Brain microvascular endothelial cell (primary cell): ENCODE measurements at regions not wholly inside any gene's neighbourhood (a gene's known extent, or its start where the extent isn't known, plus 50 kb on each side); places are given as distances from the start of the nearest gene placed in this dataset.

Experiments
- DNase-seq: peaks from one replicate; pipeline ENCODE4 v3.0.0-alpha.2; 2020
- H3K27ac ChIP-seq: fragments of 250-450 bp; sonication (Bioruptor Pico); 2 replicates; pipeline ENCODE4 v1.5.1; 2020; ENCODE audit warnings: mild to moderate bottlenecking, moderate library complexity
- H3K27me3 ChIP-seq: fragments of 250-450 bp; sonication (Bioruptor Pico); replicated peaks from 2 replicates; pipeline ENCODE4 v1.5.1; 2020; ENCODE audit warnings: mild to moderate bottlenecking
- H3K36me3 ChIP-seq: fragments of 250-450 bp; sonication (Bioruptor Pico); replicated peaks from 2 replicates; pipeline ENCODE4 v1.5.1; 2020; ENCODE audit warnings: mild to moderate bottlenecking
- H3K4me3 ChIP-seq: 2 replicates; pipeline ENCODE4 v1.5.1; 2011; ENCODE audit warnings: low read depth, mild to moderate bottlenecking, control low read depth, low read length, moderate library complexity
- in situ Hi-C: cut with HindIII; loops from 2 replicates; pipeline ENCODE4 v1.10.0; 2017; ENCODE audit warnings: low sequenced_read_pairs, low pct_ligation_motif_present
- TF ChIP-seq, protein P1 (sequence below): IDR thresholded peaks from 2 replicates; pipeline ENCODE4 v1.5.1; 2011; ENCODE audit warnings: low read depth, mild to moderate bottlenecking, moderate library complexity, low read length, control low read depth, inconsistent platforms; ENCODE audit errors: missing control alignments

DNA sequence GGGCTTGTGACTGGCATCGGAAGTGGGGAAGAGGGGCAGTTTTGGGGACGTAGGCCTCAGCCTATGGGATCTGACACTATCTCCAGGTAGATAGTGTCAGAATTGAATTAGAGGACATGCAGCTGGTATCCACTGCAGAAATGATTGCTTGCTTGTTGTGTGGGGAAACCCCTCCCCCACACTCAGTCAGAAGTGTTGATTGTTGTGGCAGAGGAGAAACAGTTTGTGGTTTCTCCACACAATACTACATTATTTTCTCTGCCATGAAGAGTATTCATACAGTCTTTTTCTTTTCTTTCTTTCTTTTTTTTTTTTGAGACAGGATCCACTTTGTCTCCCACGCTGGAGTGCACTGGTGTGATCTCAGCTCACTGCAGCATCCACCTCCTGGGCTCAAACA is 113.9 kb downstream of the ARRDC3 start:
- no peak for DNase-seq
- TF ChIP-seq, protein P1, sequence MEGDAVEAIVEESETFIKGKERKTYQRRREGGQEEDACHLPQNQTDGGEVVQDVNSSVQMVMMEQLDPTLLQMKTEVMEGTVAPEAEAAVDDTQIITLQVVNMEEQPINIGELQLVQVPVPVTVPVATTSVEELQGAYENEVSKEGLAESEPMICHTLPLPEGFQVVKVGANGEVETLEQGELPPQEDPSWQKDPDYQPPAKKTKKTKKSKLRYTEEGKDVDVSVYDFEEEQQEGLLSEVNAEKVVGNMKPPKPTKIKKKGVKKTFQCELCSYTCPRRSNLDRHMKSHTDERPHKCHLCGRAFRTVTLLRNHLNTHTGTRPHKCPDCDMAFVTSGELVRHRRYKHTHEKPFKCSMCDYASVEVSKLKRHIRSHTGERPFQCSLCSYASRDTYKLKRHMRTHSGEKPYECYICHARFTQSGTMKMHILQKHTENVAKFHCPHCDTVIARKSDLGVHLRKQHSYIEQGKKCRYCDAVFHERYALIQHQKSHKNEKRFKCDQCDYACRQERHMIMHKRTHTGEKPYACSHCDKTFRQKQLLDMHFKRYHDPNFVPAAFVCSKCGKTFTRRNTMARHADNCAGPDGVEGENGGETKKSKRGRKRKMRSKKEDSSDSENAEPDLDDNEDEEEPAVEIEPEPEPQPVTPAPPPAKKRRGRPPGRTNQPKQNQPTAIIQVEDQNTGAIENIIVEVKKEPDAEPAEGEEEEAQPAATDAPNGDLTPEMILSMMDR: no peak
- no peak overlapping the region for H3K4me3 ChIP-seq

DNA sequence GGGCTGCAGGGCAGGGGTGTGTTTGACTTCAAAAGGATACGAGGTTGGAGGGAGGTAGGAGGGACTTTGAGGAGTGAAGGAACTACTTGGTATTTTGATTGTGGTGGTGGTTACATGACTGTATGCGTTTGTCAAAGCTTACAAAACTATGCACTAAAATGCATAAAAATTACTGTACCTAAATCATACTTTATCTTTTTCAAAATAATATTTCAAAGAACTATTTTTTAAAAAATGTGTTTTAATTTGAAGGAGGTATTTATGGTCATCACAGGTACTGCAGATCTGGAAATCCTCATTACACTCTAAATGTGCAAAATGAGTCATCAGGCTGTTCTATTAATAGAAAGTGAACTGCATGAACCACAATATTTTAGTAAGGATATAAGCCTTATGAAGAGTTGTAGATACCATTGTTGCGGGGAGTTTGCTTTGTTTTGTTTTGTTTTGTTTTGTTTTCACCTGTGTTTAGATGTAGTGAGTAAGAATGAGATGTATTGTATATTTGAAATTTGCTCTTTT is 116.9 kb downstream of the ARRDC3 start:
- TF ChIP-seq, protein P1: no peak
- Histone ChIP-seq H3K36me3 (no peaks in the 10 kb centered on the region), H3K4me3 (no peak overlapping the region), H3K27me3 (no peaks in the 10 kb centered on the region), H3K27ac (no peak overlapping the region)
- in situ Hi-C loops: no loop called here
- DNase-seq: peak; percentile 11

More for the DNA sequence above, 113.9 kb downstream of the ARRDC3 start:
- in situ Hi-C loops: no loop called here
- Histone ChIP-seq H3K36me3 (no peaks in the 10 kb centered on the region), H3K27ac (no peak overlapping the region), H3K27me3 (no peaks in the 10 kb centered on the region)

DNA sequence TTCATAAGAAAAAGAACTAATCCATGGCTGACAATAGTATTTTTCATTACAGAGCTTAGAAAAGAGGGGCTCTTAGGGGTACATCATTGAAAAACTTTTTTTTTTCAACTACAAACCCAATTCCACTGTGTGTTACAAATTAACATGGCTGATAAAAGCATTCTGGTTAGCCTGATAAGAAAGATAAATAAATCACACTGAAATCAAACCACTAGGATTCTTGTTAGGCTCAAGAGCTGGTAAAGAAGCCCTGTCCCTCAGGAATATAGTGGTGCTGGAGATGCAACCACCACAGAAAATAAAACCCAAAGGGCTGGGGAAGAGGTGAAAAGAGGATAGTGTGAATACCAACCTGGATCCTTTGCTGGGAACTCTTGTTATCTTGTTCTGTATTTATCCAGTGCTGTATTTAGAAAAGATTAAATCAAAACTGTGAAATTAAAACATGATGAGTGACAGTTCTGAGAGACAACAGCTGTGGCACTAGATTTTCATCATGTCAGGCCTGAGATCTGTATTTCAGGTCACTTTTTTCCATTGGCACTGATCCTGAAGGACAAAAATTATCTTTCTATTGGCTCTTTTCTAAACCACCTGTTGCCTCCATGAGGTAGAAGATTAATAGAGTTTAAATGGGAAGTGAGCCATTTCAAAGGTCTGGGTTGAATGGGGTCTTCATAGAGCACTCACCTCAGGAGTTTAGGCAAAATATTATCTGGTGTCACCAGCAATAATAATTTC is 118.6 kb downstream of the ARRDC3 start:
- TF ChIP-seq, protein P1: no peak
- no peaks in the 10 kb centered on the region for H3K36me3 ChIP-seq
- no peak overlapping the region for H3K27ac ChIP-seq
- no peak for DNase-seq
- H3K27me3 ChIP-seq: no peaks in the 10 kb centered on the region
- in situ Hi-C loops: no loop called here
- H3K4me3 ChIP-seq: no peak overlapping the region

DNA sequence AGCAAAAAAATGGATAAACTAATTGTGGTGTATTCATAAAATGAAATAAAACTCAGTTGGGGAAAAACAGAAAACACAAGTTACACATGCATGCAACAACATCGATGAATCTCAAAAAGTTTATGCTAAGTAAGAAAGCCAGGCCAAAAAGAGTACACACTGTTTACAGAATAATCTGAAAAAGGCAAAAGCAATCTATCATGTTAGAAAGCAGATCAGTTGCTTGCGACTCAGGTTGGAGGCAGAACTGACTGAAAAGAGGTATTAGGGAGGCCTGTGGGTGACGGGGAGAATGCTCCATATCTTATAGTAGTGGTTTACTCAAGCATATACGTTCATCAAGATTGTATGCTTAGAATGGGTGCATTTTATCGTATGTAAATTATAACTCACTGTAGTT is 119.2 kb downstream of the ARRDC3 start:
- Histone ChIP-seq H3K36me3 (no peaks in the 10 kb centered on the region), H3K27me3 (no peaks in the 10 kb centered on the region), H3K27ac (no peak overlapping the region), H3K4me3 (no peak overlapping the region)
- TF ChIP-seq, protein P1: no peak
- no peak for DNase-seq
- in situ Hi-C loops: no loop called here

DNA sequence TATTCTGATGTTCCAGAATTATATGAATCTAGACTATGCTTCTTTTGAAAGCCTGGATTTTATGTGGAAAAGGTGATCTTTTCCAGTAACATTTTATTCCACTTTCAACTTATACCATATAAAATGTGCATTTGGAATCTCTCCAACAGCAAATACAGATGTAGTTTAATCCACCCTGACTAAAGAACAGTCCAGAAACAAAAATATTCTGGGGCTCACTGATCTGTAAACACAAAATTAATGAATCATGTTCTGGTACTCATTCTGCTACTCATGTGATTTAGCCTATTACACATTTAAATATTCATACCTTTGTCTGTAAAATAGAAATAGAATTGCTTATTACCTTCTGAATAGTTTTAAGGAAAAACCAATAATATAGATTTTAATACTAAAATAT is 125.8 kb downstream of the ARRDC3 start:
- DNase-seq: no peak
- no peak overlapping the region for H3K4me3 ChIP-seq
- no peaks in the 10 kb centered on the region for H3K27me3 ChIP-seq
- H3K36me3 ChIP-seq: no peaks in the 10 kb centered on the region
- no peak overlapping the region for H3K27ac ChIP-seq
- in situ Hi-C loops: no loop called here
- TF ChIP-seq, protein P1: no peak

DNA sequence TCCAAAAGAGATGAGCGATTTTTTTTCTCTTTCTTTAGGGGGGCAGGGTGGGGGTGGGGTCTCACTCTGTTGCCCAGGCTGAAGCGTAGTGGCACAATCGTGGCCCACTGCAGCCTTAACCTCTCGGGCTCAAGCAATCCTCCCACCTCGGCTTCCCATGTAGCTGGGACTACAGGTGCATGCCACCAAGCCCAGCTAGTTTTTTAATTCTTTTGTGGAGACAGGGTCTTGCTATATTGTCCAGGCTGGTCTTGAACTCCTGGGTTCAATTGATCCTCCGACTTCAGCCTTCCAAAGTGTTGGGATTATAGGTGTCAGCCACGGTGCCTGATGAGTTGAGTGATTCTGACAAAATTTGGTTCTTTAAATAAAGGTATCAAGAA is 127.0 kb downstream of the ARRDC3 start:
- Histone ChIP-seq H3K27me3 (no peaks in the 10 kb centered on the region), H3K27ac (no peak overlapping the region), H3K36me3 (no peaks in the 10 kb centered on the region), H3K4me3 (no peak overlapping the region)
- in situ Hi-C loops: no loop called here
- DNase-seq: no peak
- TF ChIP-seq, protein P1: no peak
